Suprapubic skin (tissue), 4 donors: ENCODE measurements at regions not wholly inside any gene's neighbourhood (a gene's known extent, or its start where the extent isn't known, plus 50 kb on each side); places are given as distances from the start of the nearest gene placed in this dataset.

ENCODE experiments used
- CTCF ChIP-seq, 2 donors: fragments of 200-600 bp in 1 of 2; fragments of 450-650 bp in 1 of 2; sonication (generic) in 1 of 2; IDR thresholded peaks; one replicate each; pipeline ENCODE4 v1.5.1; 2016 to 2019; ENCODE audit warnings: antibody characterized with exemption in 2 of 2, mild to moderate bottlenecking in 1 of 2, moderate library complexity in 1 of 2
- POLR2A ChIP-seq, 2 donors: fragments of 450-650 bp; IDR thresholded peaks; one replicate each; pipeline ENCODE4 v1.6.1; 2017; ENCODE audit warnings: antibody characterized with exemption in 2 of 2, mild to moderate bottlenecking in 2 of 2, moderate library complexity in 2 of 2
- POLR2AphosphoS5 ChIP-seq, 3 donors: sonication (generic); formaldehyde crosslinking; IDR thresholded peaks; one replicate each; pipeline ENCODE4 v1.6.1; 2017; ENCODE audit warnings: antibody characterized with exemption in 3 of 3

- TF ChIP-seq CTCF (IDR thresholded peaks at IDR 0.05) (no peak), POLR2AphosphoS5 (IDR thresholded peaks at IDR 0.05) (no peak), POLR2A (IDR thresholded peaks at IDR 0.05) (no peak)
These were observed 893.9 kb downstream of the CCSER2 start for GRCh38 chr10:85222300-85222699.
